Neural cell (in vitro differentiated cells): ENCODE measurements at regions not wholly inside any gene's neighbourhood (a gene's known extent, or its start where the extent isn't known, plus 50 kb on each side); places are given as distances from the start of the nearest gene placed in this dataset.

Experiments
- CTCF ChIP-seq: fragments of 450-650 bp; IDR thresholded peaks from 2 replicates; pipeline ENCODE4 v1.5.1; 2014; ENCODE audit warnings: antibody characterized with exemption, mild to moderate bottlenecking, moderate library complexity; ENCODE audit not compliant: poor library complexity, severe bottlenecking
- EP300 ChIP-seq: fragments of 450-650 bp; conservative IDR thresholded peaks from 2 replicates; pipeline ENCODE4 v1.6.1; 2014; ENCODE audit warnings: antibody characterized with exemption, mild to moderate bottlenecking, moderate library complexity; ENCODE audit not compliant: poor library complexity, severe bottlenecking
- EZH2 ChIP-seq: fragments of 200-600, 300-800 bp; shearing (Covaris generic), sonication (generic); IDR thresholded peaks from 2 replicates; pipeline ENCODE4 v1.6.1; 2014; ENCODE audit warnings: antibody characterized with exemption, low read length, borderline replicate concordance, mild to moderate bottlenecking; ENCODE audit not compliant: insufficient read depth, poor library complexity, severe bottlenecking
- MXI1 ChIP-seq: fragments of 450-650 bp; conservative IDR thresholded peaks from 2 replicates; pipeline ENCODE4 v1.6.1; 2014; ENCODE audit warnings: antibody characterized with exemption, mild to moderate bottlenecking; ENCODE audit not compliant: poor library complexity, severe bottlenecking
- POLR2AphosphoS5 ChIP-seq: IDR thresholded peaks from 2 replicates; pipeline ENCODE4 v1.6.1; 2012
- RAD21 ChIP-seq: fragments of 450-650 bp; conservative IDR thresholded peaks from 2 replicates; pipeline ENCODE4 v1.6.1; 2014; ENCODE audit warnings: antibody characterized with exemption, mild to moderate bottlenecking, moderate library complexity
- REST ChIP-seq: IDR thresholded peaks from 2 replicates; pipeline ENCODE4 v1.6.1; 2012; ENCODE audit warnings: borderline replicate concordance
- TAF1 ChIP-seq: IDR thresholded peaks from 2 replicates; pipeline ENCODE4 v1.6.1; 2012; ENCODE audit warnings: low read depth

- no peak for TF ChIP-seq CTCF
- no peak for TF ChIP-seq RAD21
- TF ChIP-seq POLR2AphosphoS5 = no peak
- no peak for TF ChIP-seq TAF1
- TF ChIP-seq EZH2 = no peak
- TF ChIP-seq EP300 = no peak
- no peak for TF ChIP-seq REST
- TF ChIP-seq MXI1 = no peak
Observed at GRCh38 chr3:105930733-105931132, 61.9 kb upstream of the CBLB start.
